PFSK-1 (cell line): ENCODE measurements at regions not wholly inside any gene's neighbourhood (a gene's known extent, or its start where the extent isn't known, plus 50 kb on each side); places are given as distances from the start of the nearest gene placed in this dataset.

Source experiments
- FOXP2 ChIP-seq: optimal IDR thresholded peaks from 2 replicates; pipeline ENCODE3; 2011; ENCODE audit warnings: borderline replicate concordance, control low read depth, inconsistent platforms; ENCODE audit not compliant: insufficient read depth; ENCODE audit errors: extremely low read length, extremely low read depth
- POLR2AphosphoS5 ChIP-seq: IDR thresholded peaks from 2 replicates; pipeline ENCODE4 v1.6.1; 2012; ENCODE audit warnings: low read depth, mild to moderate bottlenecking, control low read depth, low read length, moderate library complexity
- REST ChIP-seq, 2 experiments: IDR thresholded peaks; 2 replicates each; pipeline versions ENCODE4 v1.6.1 to v1.8.0; 2011 to 2012; ENCODE audit warnings: low read depth in 2 of 2, low read length in 2 of 2, control low read depth in 1 of 2, inconsistent platforms in 1 of 2, mild to moderate bottlenecking in 1 of 2, moderate library complexity in 1 of 2; ENCODE audit not compliant: insufficient read depth in 1 of 2
- SIN3A ChIP-seq: IDR thresholded peaks from 2 replicates; pipeline ENCODE4 v1.6.1; 2012; ENCODE audit warnings: mild to moderate bottlenecking, low read length, moderate library complexity, borderline replicate concordance; ENCODE audit not compliant: insufficient read depth
- TAF1 ChIP-seq: IDR thresholded peaks from 2 replicates; pipeline ENCODE4 v1.6.1; 2012; ENCODE audit warnings: low read length, control low read depth, borderline replicate concordance; ENCODE audit not compliant: insufficient read depth

GRCh38 chr5:138659121-138659520 lies 83.9 kb upstream of the HSPA9 start:
- no peak for TF ChIP-seq FOXP2
- TF ChIP-seq SIN3A: no peak
- TF ChIP-seq TAF1: no peak
- no peak for TF ChIP-seq POLR2AphosphoS5
- TF ChIP-seq REST (IDR thresholded peaks at IDR 0.05; ENCODE audit: insufficient read depth in 1 of 2, low read depth in 2 of 2, low read length in 2 of 2): no peak

- no peak for TF ChIP-seq SIN3A
- no peak for TF ChIP-seq POLR2AphosphoS5
- TF ChIP-seq FOXP2: no peak
- no peak for TF ChIP-seq TAF1
- TF ChIP-seq REST (IDR thresholded peaks at IDR 0.05; ENCODE audit: insufficient read depth in 1 of 2, low read depth in 2 of 2, low read length in 2 of 2): no peak
Measured at GRCh38 chr5:138658676-138659075, 83.5 kb upstream of the HSPA9 start.

- no peak for TF ChIP-seq REST (IDR thresholded peaks at IDR 0.05; ENCODE audit: insufficient read depth in 1 of 2, low read depth in 2 of 2, low read length in 2 of 2)
- TF ChIP-seq TAF1: no peak
- TF ChIP-seq FOXP2: no peak
- TF ChIP-seq POLR2AphosphoS5: no peak
- TF ChIP-seq SIN3A: no peak
Measured at GRCh38 chr5:138657360-138657759, 82.2 kb upstream of the HSPA9 start.

DNA sequence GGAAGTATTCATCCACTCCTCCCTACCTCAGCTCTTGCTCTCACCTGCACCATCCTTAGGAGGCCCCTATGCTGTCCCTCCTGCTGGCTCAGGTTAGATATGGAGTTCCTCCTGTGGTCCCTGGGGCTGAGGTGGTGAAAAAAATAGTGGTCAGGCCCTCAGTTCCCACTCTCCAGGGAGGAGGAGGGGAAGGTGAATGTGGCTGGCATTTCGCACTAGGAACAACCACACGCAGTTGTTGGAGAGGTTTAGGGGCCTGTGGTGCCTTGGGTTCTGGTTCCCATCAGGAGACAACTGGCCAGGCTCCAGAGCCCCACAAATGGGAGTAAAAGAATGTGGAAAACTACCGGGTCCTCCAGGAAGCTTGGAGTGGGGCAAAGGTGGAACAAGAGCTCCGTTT lies 81.7 kb upstream of the HSPA9 start:
- no peak for TF ChIP-seq TAF1
- no peak for TF ChIP-seq POLR2AphosphoS5
- TF ChIP-seq SIN3A: no peak
- TF ChIP-seq FOXP2: no peak
- no peak for TF ChIP-seq REST (IDR thresholded peaks at IDR 0.05; ENCODE audit: insufficient read depth in 1 of 2, low read depth in 2 of 2, low read length in 2 of 2)

DNA sequence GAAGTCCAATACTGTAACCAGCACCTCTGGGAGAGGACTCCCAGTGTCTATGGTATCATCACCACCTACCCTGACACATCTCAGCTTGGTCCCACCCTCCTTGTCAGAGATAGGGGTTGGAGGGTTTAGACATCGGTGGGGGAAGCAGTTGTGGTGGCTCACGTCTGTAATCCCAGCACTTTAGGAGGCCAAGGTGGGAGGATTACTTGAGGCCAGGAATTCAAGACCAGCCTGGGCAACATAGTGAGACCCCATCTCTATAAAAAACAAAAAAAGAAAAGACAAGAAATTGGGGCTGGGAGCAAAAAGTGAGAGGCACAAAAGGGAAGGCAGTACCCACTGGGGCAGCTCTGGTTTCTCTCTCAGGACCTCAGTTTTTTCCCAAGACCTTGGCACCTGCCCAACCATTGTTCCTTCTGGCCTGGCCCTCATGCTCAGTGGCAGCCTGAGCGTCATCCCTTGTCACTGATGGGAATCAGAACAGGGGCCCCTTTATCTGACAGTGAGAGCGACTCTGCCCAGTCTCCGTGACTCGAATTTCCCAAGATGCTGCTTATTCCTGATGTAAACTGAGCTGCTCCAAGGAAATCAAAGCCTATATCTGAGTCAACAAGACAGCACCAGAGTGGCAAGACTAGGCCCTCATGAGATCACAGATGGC lies 80.5 kb upstream of the HSPA9 start:
- TF ChIP-seq POLR2AphosphoS5 (no peak), TAF1 (no peak), REST (IDR thresholded peaks at IDR 0.05; ENCODE audit: insufficient read depth in 1 of 2, low read depth in 2 of 2, low read length in 2 of 2) (no peak), SIN3A (no peak), FOXP2 (no peak)
